Rectal smooth muscle tissue (tissue), 1 donor: ENCODE measurements at regions not wholly inside any gene's neighbourhood (a gene's known extent, or its start where the extent isn't known, plus 50 kb on each side); places are given as distances from the start of the nearest gene placed in this dataset.

ENCODE experiments used
- H3K27ac ChIP-seq: one replicate; pipeline ENCODE4 v1.7.0; 2013; ENCODE audit warnings: low read depth, low read length, inconsistent platforms
- H3K27me3 ChIP-seq: one replicate; pipeline ENCODE4 v1.7.0; 2013; ENCODE audit warnings: low read length; ENCODE audit not compliant: control insufficient read depth, insufficient read depth
- H3K36me3 ChIP-seq: one replicate; pipeline ENCODE4 v1.7.0; 2013; ENCODE audit warnings: low read length; ENCODE audit not compliant: control insufficient read depth, insufficient read depth
- H3K4me1 ChIP-seq: one replicate; pipeline ENCODE4 v1.7.0; 2013; ENCODE audit warnings: low read length; ENCODE audit not compliant: control insufficient read depth, insufficient read depth
- H3K4me3 ChIP-seq: one replicate; pipeline ENCODE4 v1.7.0; 2013; ENCODE audit warnings: low read length
- H3K9ac ChIP-seq: one replicate; pipeline ENCODE4 v1.7.0; 2013; ENCODE audit warnings: low read length

GRCh38 chr5:155252025-155252424 lies 238.5 kb downstream of the KIF4B start:
- no peak overlapping the region for H3K27ac ChIP-seq
- H3K36me3 ChIP-seq: no peaks in the 10 kb centered on the region
- no peaks in the 10 kb centered on the region for H3K27me3 ChIP-seq
- no peak overlapping the region for H3K4me3 ChIP-seq
- H3K4me1 ChIP-seq: no peaks in the 10 kb centered on the region
- no peak overlapping the region for H3K9ac ChIP-seq

GRCh38 chr5:155252717-155253116 lies 239.2 kb downstream of the KIF4B start:
- Histone ChIP-seq H3K27ac (no peak overlapping the region), H3K4me3 (no peak overlapping the region), H3K4me1 (no peaks in the 10 kb centered on the region), H3K9ac (no peak overlapping the region), H3K36me3 (no peaks in the 10 kb centered on the region), H3K27me3 (no peaks in the 10 kb centered on the region)

- H3K9ac ChIP-seq: no peak overlapping the region
- no peak overlapping the region for H3K27ac ChIP-seq
- no peaks in the 10 kb centered on the region for H3K27me3 ChIP-seq
- no peaks in the 10 kb centered on the region for H3K4me1 ChIP-seq
- no peak overlapping the region for H3K4me3 ChIP-seq
- H3K36me3 ChIP-seq: no peaks in the 10 kb centered on the region
Observed at GRCh38 chr5:155254399-155254798, 240.8 kb downstream of the KIF4B start.

- Histone ChIP-seq H3K4me1 (no peaks in the 10 kb centered on the region), H3K4me3 (no peak overlapping the region), H3K27me3 (no peaks in the 10 kb centered on the region), H3K9ac (no peak overlapping the region), H3K36me3 (no peaks in the 10 kb centered on the region), H3K27ac (no peak overlapping the region)
Observed at GRCh38 chr5:155258161-155258560, 244.6 kb downstream of the KIF4B start.

- no peak overlapping the region for H3K9ac ChIP-seq
- no peak overlapping the region for H3K4me3 ChIP-seq
- no peaks in the 10 kb centered on the region for H3K36me3 ChIP-seq
- H3K4me1 ChIP-seq: no peaks in the 10 kb centered on the region
- no peak overlapping the region for H3K27ac ChIP-seq
- H3K27me3 ChIP-seq: no peaks in the 10 kb centered on the region
Observed at GRCh38 chr5:155259648-155260047, 246.1 kb downstream of the KIF4B start.

GRCh38 chr5:155260798-155261197 lies 247.2 kb downstream of the KIF4B start:
- no peaks in the 10 kb centered on the region for H3K27me3 ChIP-seq
- H3K36me3 ChIP-seq: no peaks in the 10 kb centered on the region
- H3K4me1 ChIP-seq: no peaks in the 10 kb centered on the region
- H3K4me3 ChIP-seq: no peak overlapping the region
- no peak overlapping the region for H3K27ac ChIP-seq
- no peak overlapping the region for H3K9ac ChIP-seq

GRCh38 chr5:155263381-155263780 lies 249.8 kb downstream of the KIF4B start:
- Histone ChIP-seq H3K9ac (no peak overlapping the region), H3K4me1 (no peaks in the 10 kb centered on the region), H3K36me3 (no peaks in the 10 kb centered on the region), H3K27ac (no peak overlapping the region), H3K27me3 (no peaks in the 10 kb centered on the region), H3K4me3 (no peak overlapping the region)

GRCh38 chr5:155264809-155265208 lies 251.3 kb downstream of the KIF4B start:
- no peak overlapping the region for H3K27ac ChIP-seq
- H3K4me3 ChIP-seq: no peak overlapping the region
- no peak overlapping the region for H3K9ac ChIP-seq
- H3K27me3 ChIP-seq: no peaks in the 10 kb centered on the region
- H3K36me3 ChIP-seq: no peaks in the 10 kb centered on the region
- H3K4me1 ChIP-seq: no peaks in the 10 kb centered on the region

- no peaks in the 10 kb centered on the region for H3K4me1 ChIP-seq
- no peaks in the 10 kb centered on the region for H3K36me3 ChIP-seq
- H3K4me3 ChIP-seq: no peak overlapping the region
- H3K9ac ChIP-seq: no peak overlapping the region
- no peak overlapping the region for H3K27ac ChIP-seq
- H3K27me3 ChIP-seq: no peaks in the 10 kb centered on the region
Observed at GRCh38 chr5:155268770-155269425, 255.3 kb downstream of the KIF4B start.

- H3K4me3 ChIP-seq: no peak overlapping the region
- H3K27me3 ChIP-seq: no peaks in the 10 kb centered on the region
- no peak overlapping the region for H3K27ac ChIP-seq
- no peaks in the 10 kb centered on the region for H3K36me3 ChIP-seq
- no peaks in the 10 kb centered on the region for H3K4me1 ChIP-seq
- no peak overlapping the region for H3K9ac ChIP-seq
Observed at GRCh38 chr5:155270725-155271124, 257.2 kb downstream of the KIF4B start.

GRCh38 chr5:155274484-155274883 lies 260.9 kb downstream of the KIF4B start:
- Histone ChIP-seq H3K27ac (no peak overlapping the region), H3K36me3 (no peaks in the 10 kb centered on the region), H3K4me1 (no peaks in the 10 kb centered on the region), H3K9ac (no peak overlapping the region), H3K27me3 (no peaks in the 10 kb centered on the region), H3K4me3 (no peak overlapping the region)

GRCh38 chr5:155275222-155275621 lies 261.7 kb downstream of the KIF4B start:
- H3K4me3 ChIP-seq: no peak overlapping the region
- no peaks in the 10 kb centered on the region for H3K4me1 ChIP-seq
- no peaks in the 10 kb centered on the region for H3K36me3 ChIP-seq
- no peak overlapping the region for H3K9ac ChIP-seq
- H3K27me3 ChIP-seq: no peaks in the 10 kb centered on the region
- H3K27ac ChIP-seq: no peak overlapping the region

- no peak overlapping the region for H3K27ac ChIP-seq
- H3K36me3 ChIP-seq: no peaks in the 10 kb centered on the region
- H3K27me3 ChIP-seq: no peaks in the 10 kb centered on the region
- H3K9ac ChIP-seq: no peak overlapping the region
- no peak overlapping the region for H3K4me3 ChIP-seq
- no peaks in the 10 kb centered on the region for H3K4me1 ChIP-seq
Observed at GRCh38 chr5:155276231-155276630, 262.7 kb downstream of the KIF4B start.
